Spleen (tissue), 11 donors: ENCODE measurements at regions not wholly inside any gene's neighbourhood (a gene's known extent, or its start where the extent isn't known, plus 50 kb on each side); places are given as distances from the start of the nearest gene placed in this dataset.

ENCODE experiments used
- DNase-seq: peaks from one replicate; pipeline ENCODE4 v3.0.0-alpha.2; 2020
- H3K27ac ChIP-seq, 8 donors: fragments of 200-600 bp; sonication (generic) in 7 of 8; 1 replicate in 4 of 8; 2 replicates in 4 of 8; pipeline versions ENCODE4 v1.5.0 to v1.8.0; 2016 to 2021; ENCODE audit warnings: inconsistent platforms in 4 of 8, mild to moderate bottlenecking in 4 of 8, moderate library complexity in 1 of 8
- H3K27me3 ChIP-seq, 7 donors: fragments of 200-600 bp; sonication (generic) in 6 of 7; replicated peaks in 1 of 7; 1 replicate in 4 of 7; 2 replicates in 3 of 7; pipeline versions ENCODE4 v1.5.0 to v1.8.0; 2016 to 2021; ENCODE audit warnings: inconsistent platforms in 3 of 7, mild to moderate bottlenecking in 1 of 7
- H3K36me3 ChIP-seq, 6 donors: fragments of 200-600 bp; sonication (generic) in 5 of 6; 1 replicate in 4 of 6; 2 replicates in 2 of 6; pipeline versions ENCODE4 v1.5.0 to v1.8.0; 2016 to 2021; ENCODE audit warnings: inconsistent platforms in 2 of 6
- H3K4me1 ChIP-seq, 6 donors: fragments of 200-600 bp; sonication (generic) in 5 of 6; 1 replicate in 3 of 6; 2 replicates in 3 of 6; pipeline versions ENCODE4 v1.5.0 to v1.8.0; 2016 to 2021; ENCODE audit warnings: inconsistent platforms in 3 of 6
- H3K4me3 ChIP-seq, 8 donors: fragments of 200-600 bp; sonication (generic) in 7 of 8; 1 replicate in 4 of 8; 2 replicates in 4 of 8; pipeline versions ENCODE4 v1.5.0 to v1.8.0; 2016 to 2021; ENCODE audit warnings: inconsistent platforms in 4 of 8, mild to moderate bottlenecking in 4 of 8, moderate library complexity in 2 of 8
- H3K9me3 ChIP-seq, 8 donors: fragments of 200-600 bp; sonication (generic) in 7 of 8; 1 replicate in 4 of 8; 2 replicates in 4 of 8; pipeline versions ENCODE4 v1.5.0 to v1.8.0; 2016 to 2021; ENCODE audit warnings: inconsistent platforms in 4 of 8
- CTCF ChIP-seq, 11 experiments: fragments of 200-600 bp in 7 of 11; fragments of 450-650 bp in 4 of 11; sonication (generic) in 4 of 11; IDR thresholded peaks in 8 of 11; conservative IDR thresholded peaks in 3 of 11; 1 replicate in 7 of 11; 2 replicates in 4 of 11; pipeline versions ENCODE4 v1.4.0 to v1.8.0; 2016 to 2021; ENCODE audit warnings: antibody characterized with exemption in 11 of 11, inconsistent platforms in 4 of 11, mild to moderate bottlenecking in 1 of 11
- POLR2A ChIP-seq, 3 donors: fragments of 450-650 bp; IDR thresholded peaks; one replicate each; pipeline ENCODE4 v1.5.1; 2017; ENCODE audit warnings: antibody characterized with exemption in 3 of 3, mild to moderate bottlenecking in 1 of 3
- POLR2AphosphoS5 ChIP-seq, 3 donors: sonication (generic); formaldehyde crosslinking; IDR thresholded peaks; one replicate each; pipeline ENCODE4 v1.5.1; 2017; ENCODE audit warnings: antibody characterized with exemption in 3 of 3
- WGBS, 5 donors: extraction: QIAGEN DNeasy Blood & Tissue Kit in 3 of 5; methylation state at CpG; one replicate each; pipeline versions ENCODE4 v1.1.5 to v1.1.7; 2013 to 2018; 5-methylcytosine and 5-hydroxymethylcytosine counted together
- intact Hi-C: fragments of 100-400 bp; cut with DNase I; formaldehyde crosslinking; loops from one replicate; pipeline ENCODE4 v1.15.0; 2023; ENCODE audit warnings: low total_unique reads
- donor health status: healthy with polysubstance abuse.
- donor health status: DM: no; HTN: no; CAD: no; lungs with moderate emphysema.
- donor health status: DM: no; HTN: no; CAD: no.
- donor health status: Bipolar disorder and iron deficiency.
- donor health status: healthy.
- donor health status: DM: no; HTN: no; CAD: no.
- donor health status: DM: yes; HTN: yes; CAD: no.

- Histone ChIP-seq H3K4me3 (no peak overlapping the region), H3K36me3 (no peaks in the 10 kb centered on the region), H3K9me3 (no peaks in the 10 kb centered on the region), H3K4me1 (peaks cover 0 to 5% (median 0%) of the 10 kb centered on the region in 6 donors), H3K27ac (no peak overlapping the region), H3K27me3 (peaks cover 0 to 19% (median 0%) of the 10 kb centered on the region in 7 donors)
- no peak for DNase-seq
- TF ChIP-seq POLR2A (IDR thresholded peaks at IDR 0.05): no peak
- TF ChIP-seq POLR2AphosphoS5 (IDR thresholded peaks at IDR 0.05): no peak
- TF ChIP-seq CTCF (IDR thresholded peaks at IDR 0.05 in 8 of 11, conservative IDR thresholded peaks at IDR 0.05 in 3 of 11): no peak
- intact Hi-C loops: no loop called here
- 75 to 91% (median 81%) methylated on average over 4 to 5 of the region's 5 CpGs for WGBS, 5 donors
Measured at GRCh38 chr14:51443195-51444018, 203.4 kb downstream of the TMX1 start.

- Histone ChIP-seq H3K27me3 (peaks cover 0 to 17% (median 0%) of the 10 kb centered on the region in 7 donors), H3K36me3 (no peaks in the 10 kb centered on the region), H3K4me3 (no peak overlapping the region), H3K9me3 (no peaks in the 10 kb centered on the region), H3K4me1 (peaks cover 0 to 10% (median 0%) of the 10 kb centered on the region in 6 donors), H3K27ac (no peak overlapping the region)
- WGBS, 5 donors: 83 to 94% (median 87%) methylated on average over 9 of the region's 9 CpGs
- TF ChIP-seq POLR2A (IDR thresholded peaks at IDR 0.05) (no peak), CTCF (IDR thresholded peaks at IDR 0.05 in 8 of 11, conservative IDR thresholded peaks at IDR 0.05 in 3 of 11) (no peak), POLR2AphosphoS5 (IDR thresholded peaks at IDR 0.05) (no peak)
- DNase-seq: no peak
- intact Hi-C loops: no loop called here
Measured at GRCh38 chr14:51444353-51445000, 204.4 kb downstream of the TMX1 start.

GRCh38 chr14:51445001-51445390, 204.9 kb downstream of the TMX1 start:
- no peak for DNase-seq
- Histone ChIP-seq H3K9me3 (no peaks in the 10 kb centered on the region), H3K4me1 (peaks cover 0 to 10% (median 0%) of the 10 kb centered on the region in 6 donors), H3K4me3 (no peak overlapping the region), H3K36me3 (no peaks in the 10 kb centered on the region), H3K27me3 (peaks cover 0 to 14% (median 0%) of the 10 kb centered on the region in 7 donors), H3K27ac (no peak overlapping the region)
- intact Hi-C loops: no loop called here
- TF ChIP-seq POLR2A (IDR thresholded peaks at IDR 0.05) (no peak), CTCF (IDR thresholded peaks at IDR 0.05 in 8 of 11, conservative IDR thresholded peaks at IDR 0.05 in 3 of 11) (no peak), POLR2AphosphoS5 (IDR thresholded peaks at IDR 0.05) (no peak)
- WGBS, 5 donors: 70 to 86% (median 76%) methylated on average over 3 of the region's 3 CpGs

GRCh38 chr14:51446771-51447170, 204.9 kb upstream of the FRMD6 start:
- Histone ChIP-seq H3K4me1 (peaks cover 0 to 10% (median 0%) of the 10 kb centered on the region in 6 donors), H3K27ac (no peak overlapping the region), H3K9me3 (no peaks in the 10 kb centered on the region), H3K36me3 (no peaks in the 10 kb centered on the region), H3K4me3 (no peak overlapping the region), H3K27me3 (peaks cover 0 to 14% (median 0%) of the 10 kb centered on the region in 7 donors)
- WGBS, 5 donors: 56 to 68% (median 61%) methylated on average over 3 of the region's 3 CpGs
- intact Hi-C loops: no loop called here
- TF ChIP-seq POLR2A (IDR thresholded peaks at IDR 0.05) (no peak), CTCF (IDR thresholded peaks at IDR 0.05 in 8 of 11, conservative IDR thresholded peaks at IDR 0.05 in 3 of 11) (no peak), POLR2AphosphoS5 (IDR thresholded peaks at IDR 0.05) (no peak)
- DNase-seq: no peak
